Stimulated activated CD4-positive, alpha-beta T cell treated with anti-CD3 and anti-CD28 coated beads, Interleukin-15, amount 100 ng/mL, for 24 hours (primary cell): ENCODE measurements at regions not wholly inside any gene's neighbourhood (a gene's known extent, or its start where the extent isn't known, plus 50 kb on each side); places are given as distances from the start of the nearest gene placed in this dataset.

Experiments used
- DNase-seq: peaks from one replicate; pipeline ENCODE4 v3.0.0-alpha.2; 2020

DNA sequence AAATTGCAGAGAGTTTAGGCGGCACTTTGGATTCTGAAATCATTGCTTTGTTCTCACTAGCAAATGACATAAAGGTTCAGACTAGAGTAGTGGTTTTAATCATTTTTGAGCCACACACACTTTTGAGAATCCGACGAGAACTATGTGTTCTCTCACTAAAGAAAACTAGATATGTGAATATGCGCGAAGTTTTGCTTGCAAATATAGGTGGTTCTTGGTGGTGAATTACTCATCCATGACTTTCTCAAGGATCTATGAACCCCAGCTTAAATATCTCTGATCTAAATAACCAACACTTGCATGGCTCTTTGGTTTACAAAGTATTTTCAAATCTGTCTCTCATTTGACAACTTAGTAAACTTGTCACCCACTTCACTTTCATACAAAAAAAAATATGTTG lies 54.8 kb downstream of the NOG start:
- DNase-seq = no peak

DNA sequence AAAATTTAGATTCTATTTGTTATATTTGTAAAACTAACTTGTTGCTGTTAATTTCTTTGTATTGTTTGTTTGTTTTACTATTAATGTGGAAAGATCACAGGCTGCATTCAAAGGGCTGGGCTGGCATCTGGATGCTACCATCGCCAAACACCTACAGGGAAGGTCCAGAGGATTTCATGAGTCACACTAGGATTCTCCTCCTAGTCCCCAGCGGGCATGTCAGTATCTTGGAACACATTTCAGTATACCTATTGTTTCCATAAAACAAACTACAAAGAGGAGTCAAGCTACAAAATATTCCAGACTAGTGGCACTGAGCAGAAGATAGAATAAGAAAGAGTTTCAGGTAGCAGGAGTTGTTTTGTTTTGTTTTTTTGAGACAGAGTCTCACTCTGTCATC lies 55.3 kb downstream of the NOG start:
- DNase-seq = no peak

DNA sequence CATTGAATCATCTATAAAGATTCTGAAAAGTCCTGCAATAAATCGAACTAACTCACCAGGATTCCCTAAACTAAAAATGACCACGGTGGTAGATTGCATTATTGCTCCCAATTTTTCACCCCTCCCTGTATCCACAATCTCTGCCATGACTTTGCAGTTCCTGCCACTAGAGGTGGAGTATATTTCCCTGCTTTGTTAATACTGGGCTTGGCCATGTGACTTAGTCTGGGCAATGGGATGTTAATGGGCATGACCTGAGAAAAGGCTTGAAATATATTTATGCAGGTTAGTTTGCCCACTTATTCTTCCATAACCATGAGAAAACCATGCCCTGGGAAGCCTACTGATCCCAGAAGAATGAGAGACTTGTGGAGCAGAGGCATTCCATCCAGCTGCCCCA lies 59.1 kb downstream of the NOG start:
- no peak for DNase-seq

DNA sequence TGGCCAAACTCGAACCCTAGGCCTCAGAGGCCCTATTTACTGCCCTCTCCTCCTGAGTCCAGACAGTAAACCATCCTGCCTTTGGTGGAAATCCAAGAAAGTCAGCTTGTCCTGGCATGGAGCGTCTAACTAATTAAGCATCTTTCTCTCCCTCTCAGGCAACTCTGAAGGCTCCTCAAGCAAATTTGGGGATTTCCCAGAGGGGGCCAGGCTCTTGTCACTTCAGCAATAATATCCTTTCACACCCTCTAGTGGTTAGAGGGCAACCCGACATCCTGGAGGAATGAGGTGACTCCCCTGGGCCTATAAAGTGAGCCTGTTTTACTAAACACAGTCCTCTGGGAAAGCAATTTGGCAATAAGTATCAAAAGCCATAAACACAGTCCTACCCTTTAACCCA lies 60.4 kb downstream of the NOG start:
- DNase-seq = peak; percentile 73

DNA sequence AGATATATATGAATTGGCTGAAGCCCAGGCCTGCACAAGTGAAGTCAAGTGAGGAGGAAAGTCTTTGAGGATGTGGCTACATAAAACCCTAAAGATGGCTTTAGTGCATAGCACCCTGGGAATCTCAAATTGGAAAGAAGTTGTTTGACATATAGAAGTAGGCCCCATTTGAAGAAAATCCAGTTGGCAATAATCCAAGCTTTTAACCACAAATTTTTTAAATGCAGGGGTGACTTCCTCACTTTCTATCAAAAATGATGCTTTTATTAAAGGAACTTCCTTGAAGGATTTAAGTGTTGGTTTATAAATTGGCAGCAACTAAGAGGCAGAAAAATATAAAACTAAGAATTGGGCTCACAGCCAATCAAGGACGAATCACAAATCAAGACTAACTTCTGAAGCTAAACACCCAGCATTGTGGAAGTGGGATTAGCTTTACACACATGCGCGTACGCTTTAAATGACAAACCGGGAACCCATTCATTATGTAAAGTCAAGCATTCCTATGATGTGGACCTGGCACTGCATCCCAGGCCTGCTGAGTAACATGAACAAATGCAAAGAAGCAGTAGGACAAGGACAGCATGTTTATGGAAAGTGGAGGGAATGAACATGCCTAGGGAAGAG lies 63.3 kb downstream of the NOG start:
- DNase-seq = no peak

DNA sequence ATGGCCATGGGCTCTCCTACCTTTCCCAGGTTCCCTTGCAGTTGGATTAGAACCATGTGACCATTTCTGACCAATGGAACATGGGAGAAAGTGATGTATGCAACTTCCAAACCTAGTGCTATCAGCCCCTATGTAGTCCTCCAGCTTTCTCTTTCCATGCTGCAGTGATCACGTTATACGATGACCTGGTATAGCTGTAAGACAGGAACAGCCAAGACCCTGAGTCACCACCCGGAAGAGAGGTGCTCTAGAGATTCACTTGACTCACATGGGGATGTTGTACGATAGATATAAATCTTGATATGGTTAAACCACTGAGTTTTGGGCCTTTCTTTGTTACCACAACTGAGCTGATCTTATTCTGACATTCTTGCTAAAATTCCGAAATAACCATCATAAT lies 65.1 kb downstream of the NOG start:
- DNase-seq = no peak

DNA sequence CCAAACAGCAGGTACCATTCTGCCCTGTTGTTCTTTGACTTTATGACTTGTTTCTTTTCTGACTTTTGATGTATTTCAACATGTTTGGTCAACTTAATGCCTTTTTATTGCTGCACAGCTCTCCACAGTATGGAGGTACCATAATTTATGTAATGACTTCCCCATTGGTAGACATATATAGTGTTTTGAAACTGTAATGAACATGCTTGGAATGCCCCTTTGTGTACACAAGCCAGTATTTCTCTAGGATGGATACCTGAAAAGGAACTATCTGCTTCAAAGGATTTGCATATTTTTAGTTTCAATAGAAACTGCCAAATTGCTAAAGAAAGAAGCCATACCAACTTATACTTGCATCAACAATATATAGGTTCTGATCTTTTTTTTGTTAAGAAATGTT lies 66.1 kb downstream of the NOG start:
- DNase-seq = no peak

DNA sequence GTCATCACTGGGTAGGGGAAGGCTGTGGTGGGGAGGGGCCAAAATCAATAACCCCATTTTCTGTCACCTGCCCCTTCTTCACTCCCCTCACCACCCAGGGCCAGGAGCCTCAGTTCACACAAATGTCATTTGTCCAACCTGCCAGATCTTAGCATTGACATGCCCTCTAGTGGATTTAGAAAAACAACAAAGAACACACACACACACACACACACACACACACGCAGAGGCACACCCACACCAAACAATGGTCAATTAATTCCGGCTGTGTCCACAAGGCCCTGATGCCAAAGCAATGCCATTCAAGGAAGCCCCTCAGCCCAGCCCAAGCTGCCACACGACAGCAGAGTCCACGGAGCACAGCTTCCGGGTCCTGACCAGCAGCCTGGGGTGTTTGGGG lies 68.4 kb downstream of the NOG start:
- DNase-seq = no peak

DNA sequence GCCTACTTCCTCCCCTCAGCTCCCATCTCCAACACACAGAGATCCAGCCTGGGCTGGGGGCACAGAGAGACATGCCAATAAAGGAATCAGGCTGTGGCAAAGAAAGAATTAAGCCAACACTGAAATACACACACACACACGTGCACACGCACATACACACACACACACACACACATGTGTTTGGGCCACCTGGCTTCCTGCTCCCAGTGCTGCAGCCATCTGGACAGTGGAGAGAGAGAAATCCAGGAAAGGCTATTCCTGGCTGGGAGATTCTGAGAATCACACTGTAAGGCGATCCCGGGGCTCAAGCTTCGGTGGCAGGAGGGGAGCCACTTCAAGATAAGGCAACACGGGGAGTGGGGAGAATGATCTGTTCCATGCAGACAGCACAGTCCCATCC lies 72.4 kb downstream of the NOG start:
- DNase-seq = no peak

DNA sequence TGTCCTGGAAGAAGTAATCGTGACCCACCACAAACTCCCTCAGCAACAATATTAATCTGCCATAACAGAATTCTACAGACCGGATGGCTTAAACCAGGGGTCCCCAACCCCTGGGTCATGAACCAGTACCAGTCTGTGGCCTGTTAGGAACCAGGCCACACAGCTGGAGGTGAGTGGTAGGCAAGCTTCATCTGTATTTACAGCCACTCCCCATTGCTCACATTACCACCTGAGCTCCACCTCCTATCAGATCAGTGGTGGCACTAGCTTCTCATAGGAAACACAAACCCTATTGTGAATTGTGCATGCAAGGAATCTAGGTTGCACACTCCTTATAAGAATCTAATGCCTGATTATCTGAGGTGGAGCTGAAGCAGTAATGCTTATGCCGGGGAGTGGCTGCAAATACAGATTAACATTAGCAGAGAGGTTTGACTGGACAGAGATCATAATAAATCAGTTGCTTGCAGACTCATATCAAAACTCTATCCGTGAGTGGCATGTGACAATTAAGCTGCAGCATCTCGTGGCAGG lies 74.5 kb downstream of the NOG start:
- no peak for DNase-seq

DNA sequence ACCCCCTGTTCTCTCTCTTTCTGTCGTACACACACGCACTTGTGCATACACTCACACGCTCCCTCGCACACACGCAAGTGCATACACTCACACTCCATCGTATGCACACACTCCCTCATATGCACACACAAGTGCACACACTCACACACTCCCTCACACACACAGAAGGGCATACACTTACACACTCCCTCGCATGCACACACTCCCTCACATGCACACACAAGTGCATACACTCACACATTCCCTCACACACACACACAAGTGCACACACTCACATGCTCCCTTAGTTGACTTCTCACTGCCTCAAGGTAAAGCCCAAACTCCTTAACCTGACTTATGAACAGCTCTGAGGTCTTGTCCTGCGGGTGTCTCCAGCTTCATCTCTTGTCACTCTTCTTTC lies 78.7 kb downstream of the NOG start:
- no peak for DNase-seq

DNA sequence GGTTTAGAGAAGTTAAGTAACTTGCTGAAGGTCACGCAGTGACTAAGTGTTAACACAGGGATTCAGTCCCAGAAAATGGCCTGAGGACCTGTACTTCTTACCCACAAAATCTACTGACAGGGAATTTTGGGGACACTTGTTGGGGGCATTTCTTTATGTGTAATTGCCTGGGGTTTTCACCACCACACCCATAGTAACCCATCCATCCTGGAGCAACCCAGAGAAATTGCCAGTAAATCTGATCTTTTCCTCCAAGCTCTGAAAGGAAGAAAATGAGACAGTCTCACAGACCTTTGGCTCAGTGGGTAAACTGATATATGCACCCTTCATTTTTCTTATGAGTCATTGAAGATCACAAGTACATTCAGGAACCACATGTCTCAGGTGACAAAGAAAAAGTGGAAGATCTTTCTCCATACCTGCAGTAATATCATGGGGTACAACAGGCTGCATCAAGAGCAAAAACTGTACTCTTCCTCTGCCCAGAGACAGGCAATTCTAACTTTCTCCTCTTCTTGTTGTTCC lies 81.0 kb downstream of the NOG start:
- DNase-seq = no peak

DNA sequence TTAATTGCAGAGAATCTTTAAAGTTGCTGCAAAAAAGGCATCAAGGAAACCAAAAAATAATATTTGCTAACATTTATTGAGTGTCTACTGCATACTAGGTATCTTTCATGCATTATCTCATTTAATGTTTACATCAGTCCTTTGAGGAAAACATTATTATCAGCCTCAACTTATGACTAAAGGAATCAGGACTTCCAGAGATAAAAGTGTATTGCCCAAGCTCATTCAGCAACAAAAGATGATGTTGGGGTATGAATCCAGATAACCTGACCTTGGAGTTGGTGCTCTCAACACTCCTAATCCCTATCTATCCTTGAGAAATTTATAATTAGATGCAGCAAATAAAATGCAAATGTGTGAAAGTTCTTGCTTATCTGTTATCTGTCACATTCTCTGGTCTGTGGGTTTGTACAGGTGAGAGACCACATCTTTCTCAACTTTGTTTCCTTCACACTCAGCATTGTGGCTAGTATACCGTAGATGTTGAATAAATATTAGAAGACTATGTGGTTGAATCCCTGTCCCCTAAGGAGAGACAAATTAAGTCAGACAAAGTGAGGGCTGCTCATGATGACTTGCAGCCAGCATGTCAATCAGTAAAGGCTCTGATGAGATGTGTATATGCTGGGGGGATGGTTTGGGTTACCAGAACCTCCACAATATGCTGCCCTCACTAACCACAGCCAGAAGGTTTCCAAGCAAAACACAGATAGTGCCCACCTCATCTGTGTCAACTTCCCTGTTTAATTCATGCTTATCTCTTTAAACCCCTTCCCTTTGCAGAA lies 82.6 kb downstream of the NOG start:
- no peak for DNase-seq

DNA sequence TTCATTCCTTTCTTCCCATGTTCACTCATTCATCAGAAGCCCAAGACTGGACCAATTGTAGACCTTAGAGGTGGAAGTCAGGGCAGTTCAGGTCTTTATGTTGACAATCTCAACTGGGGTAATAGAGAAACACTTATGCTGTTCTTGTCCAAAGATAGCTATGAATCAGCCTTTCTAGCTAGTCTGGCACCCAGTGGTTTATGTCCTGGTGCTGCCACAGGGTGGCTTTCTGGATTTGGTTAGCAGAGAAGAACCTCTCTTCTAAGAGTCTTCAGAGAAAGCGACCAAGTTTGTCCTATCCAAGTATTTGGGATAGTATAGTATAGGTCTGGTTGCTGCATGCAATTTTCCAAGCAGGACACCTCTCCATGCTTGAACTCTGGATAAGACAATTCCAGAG lies 83.3 kb downstream of the NOG start:
- no peak for DNase-seq

DNA sequence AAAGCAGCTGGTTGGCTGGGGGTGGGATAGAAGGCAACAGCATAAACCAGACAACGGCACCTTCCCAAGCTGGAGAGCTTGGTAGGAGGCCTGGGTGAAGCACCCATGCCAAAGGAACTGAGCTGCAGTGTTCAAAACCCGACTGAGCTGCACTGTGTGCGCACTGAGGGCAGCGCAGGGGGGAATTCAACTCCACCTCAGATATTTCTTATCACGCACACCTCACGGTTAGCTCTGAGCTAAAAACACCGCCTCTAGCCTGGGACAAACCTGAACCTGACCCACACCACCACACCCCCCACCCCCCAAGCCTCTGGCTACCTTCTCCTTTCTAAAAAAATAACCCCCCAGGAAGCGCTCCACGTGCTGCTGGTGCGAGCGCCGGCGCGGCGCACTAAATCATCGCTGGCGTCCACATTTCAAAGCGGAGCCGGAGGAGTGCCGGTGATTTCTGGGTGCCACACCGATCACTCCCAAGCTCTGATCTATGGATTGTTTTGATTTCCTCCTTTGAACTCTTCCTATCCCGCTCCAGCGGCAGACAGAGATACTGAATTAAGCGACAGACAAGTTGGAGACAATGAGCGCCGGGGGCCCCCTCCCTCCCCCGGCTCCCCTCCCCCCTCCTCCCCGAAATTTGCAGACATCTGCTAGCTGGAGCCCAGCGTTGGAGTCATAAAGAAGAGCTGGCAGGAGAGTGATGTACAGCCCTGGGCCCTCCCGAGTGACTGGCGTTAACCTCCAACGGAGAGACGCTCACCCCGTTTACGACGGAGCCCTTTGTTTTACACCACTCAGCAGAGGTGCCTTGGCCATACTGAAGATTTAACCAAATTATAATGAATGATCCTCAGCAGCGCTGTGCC lies 85.0 kb downstream of the NOG start:
- peak; percentile 16 for DNase-seq

DNA sequence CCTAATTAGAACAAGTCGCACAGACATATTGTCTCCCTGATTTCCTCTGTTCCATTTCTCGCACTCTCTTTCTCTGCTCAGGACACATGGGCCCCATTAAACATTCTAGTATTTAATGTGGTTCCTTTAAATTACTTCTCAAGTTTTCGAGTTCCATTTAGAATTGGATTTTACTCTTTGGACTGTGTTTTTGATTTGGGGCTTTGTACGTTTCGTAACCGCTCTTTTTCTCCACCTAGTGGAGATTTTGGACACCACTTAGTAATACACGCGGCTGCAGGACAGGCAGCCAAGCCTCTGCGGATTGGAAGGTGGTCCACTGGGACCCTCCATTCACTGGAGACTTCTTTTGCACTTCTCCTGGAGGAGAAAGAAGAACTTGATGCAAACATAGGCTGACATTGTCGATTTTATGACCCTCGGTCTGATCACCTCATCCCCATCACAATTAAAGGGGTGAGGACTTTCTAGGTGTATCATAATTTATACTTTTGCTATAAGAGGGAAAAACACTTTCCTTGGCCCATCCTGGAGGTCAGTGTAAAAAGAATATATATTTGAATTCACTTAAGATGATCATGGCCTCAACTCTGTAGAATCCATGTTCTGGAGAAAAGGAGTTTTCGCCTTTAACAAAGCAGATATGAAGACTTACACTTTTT lies 85.7 kb downstream of the NOG start:
- peak; percentile 11 for DNase-seq

DNA sequence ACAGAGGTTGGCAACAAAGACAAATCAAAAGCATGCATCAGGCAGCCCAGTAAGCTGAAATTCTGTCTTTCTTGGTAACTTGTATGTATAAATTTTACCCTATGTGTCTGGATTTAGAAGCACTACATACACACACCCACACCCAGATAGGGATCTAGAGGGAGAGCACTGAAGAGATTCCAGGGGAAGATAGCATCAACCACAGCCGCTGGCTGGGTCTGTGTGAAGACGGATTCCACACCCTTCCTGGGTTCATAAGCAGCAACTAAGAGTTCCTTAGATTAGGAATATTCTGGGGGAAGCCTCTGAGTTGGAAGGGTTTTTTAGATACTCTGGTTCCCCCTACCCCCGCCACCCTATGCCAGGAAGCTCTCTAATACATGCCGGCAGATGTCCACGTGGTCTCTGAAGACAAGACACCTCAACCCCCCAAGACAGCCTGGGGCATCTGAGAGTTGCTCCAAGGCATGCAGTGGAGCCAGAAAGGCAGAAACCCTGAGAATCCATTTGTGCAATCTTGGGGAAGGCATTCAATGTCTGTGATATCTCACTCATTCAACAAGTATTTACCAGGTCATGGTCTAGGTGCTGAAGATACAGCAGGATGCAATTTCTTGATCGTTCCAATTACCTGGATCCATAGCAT lies 86.4 kb downstream of the NOG start:
- DNase-seq = no peak

DNA sequence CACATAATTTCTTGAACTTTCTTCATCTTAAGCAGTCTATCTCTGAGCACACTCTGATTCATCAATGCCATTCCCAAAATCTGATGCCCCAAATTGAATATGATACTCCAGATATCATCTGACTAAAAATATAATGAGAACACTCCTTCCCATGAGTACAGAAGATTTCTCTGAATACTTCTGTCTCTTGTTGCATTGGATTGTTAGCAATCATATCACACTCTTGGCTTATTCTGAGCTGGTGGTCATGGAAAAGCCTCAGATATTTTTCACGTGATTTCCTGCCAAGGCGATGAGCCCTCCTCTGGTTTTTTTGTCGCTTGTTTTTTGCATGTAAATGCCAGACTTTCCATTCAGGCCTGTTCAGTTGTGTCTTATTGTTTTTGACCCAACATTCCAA lies 87.2 kb downstream of the NOG start:
- DNase-seq = no peak

DNA sequence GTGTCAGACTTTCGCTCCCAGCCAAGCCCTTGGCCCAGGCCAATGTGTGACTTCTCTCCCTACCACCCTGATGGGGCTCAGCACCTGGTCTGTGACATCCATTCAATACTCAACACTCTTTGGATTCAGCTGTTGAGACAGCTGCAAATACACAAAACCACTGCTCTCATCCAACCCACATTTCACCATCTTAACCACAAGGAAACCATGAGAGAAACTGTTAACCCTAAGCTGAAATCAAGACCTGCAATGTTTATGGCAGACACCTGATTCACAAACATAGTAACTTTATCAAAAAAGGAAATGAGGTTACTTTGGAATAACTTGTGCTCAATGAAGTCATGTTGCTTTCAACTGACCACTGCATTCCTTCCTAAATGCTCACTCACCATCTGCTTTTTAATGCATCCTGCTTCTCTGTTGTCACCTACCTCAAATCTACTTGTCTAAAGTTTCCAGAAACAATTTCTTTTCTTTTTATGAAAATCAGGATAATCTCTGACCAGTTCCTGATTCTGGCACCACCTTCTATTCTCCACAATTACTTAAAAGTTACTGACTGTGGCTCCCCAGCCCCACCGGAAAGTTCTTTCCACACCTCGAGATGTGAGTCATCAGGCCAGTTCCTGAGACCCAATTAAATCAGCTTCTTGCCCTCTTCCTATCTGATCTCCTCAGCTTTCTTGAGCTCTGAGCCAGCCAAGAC lies 88.2 kb downstream of the NOG start:
- DNase-seq = peak; percentile 41

DNA sequence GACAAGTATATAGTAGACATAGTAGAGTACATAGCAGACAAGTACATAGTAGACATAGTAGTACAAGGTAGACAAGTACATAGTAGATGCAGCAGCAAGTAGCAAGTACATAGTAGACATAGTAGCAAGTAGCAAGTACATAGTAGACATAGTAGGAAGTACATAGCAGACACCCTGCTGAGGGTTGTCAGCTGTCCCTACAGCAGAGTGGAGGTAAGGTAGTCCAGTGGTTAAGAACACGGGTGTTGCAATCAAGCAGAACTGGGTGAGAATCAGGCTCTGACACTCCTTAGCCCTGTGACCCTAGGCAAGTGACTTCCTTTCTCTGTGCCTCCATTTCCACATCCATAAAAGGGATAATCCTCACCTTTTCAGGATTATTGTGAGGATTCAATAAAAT lies 94.7 kb downstream of the NOG start:
- DNase-seq = no peak

DNA sequence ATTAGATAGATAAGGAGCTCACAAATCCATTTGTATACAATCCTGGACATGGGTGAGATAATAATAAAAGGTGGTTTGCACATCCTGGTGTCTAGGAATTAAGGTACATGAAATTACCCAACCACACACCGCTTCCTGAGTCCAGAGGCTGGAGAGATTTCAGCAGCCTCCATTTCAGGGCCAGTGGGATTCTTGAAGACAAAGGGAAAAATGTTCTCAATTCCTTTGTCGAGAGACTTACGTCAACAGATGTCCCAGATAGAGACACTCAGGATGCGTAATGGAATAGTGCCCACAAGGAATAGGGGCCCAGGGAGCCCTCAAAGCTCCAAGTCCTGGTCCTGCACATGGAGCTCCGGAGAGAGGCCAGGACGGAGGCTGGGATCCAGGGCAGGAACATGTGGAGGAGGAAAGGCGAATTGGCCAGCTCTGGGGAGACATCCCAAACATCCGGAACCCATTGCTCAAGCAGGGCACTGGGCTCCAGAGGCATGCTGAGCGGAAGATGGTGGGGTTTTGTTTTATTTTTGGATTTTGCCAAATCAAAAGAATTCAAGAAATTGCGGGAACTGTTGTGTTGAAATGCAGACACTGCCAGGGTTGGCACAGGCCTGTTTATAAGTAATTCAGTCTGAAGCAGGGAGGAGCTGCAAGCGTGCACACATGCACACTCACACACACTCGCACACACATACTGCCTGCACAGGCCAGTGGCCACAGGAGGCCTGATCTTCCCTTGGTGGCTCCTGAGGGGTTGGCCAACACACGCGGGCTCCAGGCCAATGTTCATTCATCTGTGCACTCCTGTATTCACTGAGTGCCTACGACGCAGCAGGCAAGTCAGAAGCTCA lies 97.2 kb downstream of the NOG start:
- no peak for DNase-seq
